ENCODE measurements at regions not wholly inside any gene's neighbourhood (a gene's known extent, or its start where the extent isn't known, plus 50 kb on each side); places are given as distances from the start of the nearest gene placed in this dataset.
"Not testable (repeated sequence)": the region's sequence is repeated elsewhere in the genome, so short reads cannot be mapped to it uniquely, and the experiment has no call there.

- TF ChIP-seq CTCF (IDR thresholded peaks at IDR 0.05; ENCODE audit: insufficient read depth, low read depth, low read length, missing control alignments), result no peak
- peak; percentile 76 for DNase-seq (ENCODE audit: low read depth)
- peak overlapping the region; percentile 40 for H3K4me3 ChIP-seq (ENCODE audit: low read depth, low read length)
These were observed 377.1 kb upstream of the RGS6 start for GRCh38 chr14:71554959-71555612.

- DNase-seq (ENCODE audit: low read depth), result peak; percentile 95
- H3K4me3 ChIP-seq (ENCODE audit: low read depth, low read length), result peak overlapping the region; percentile 23
- no peak for TF ChIP-seq CTCF (IDR thresholded peaks at IDR 0.05; ENCODE audit: insufficient read depth, low read depth, low read length, missing control alignments)
These were observed 376.3 kb upstream of the RGS6 start for GRCh38 chr14:71555654-71556559.

- DNase-seq (ENCODE audit: low read depth), result no peak
- no peak for TF ChIP-seq CTCF (IDR thresholded peaks at IDR 0.05; ENCODE audit: insufficient read depth, low read depth, low read length, missing control alignments)
- H3K4me3 ChIP-seq (ENCODE audit: low read depth, low read length), result no peak overlapping the region
These were observed 375.5 kb upstream of the RGS6 start for GRCh38 chr14:71556730-71557129.

- H3K4me3 ChIP-seq (ENCODE audit: low read depth, low read length), result no peak overlapping the region
- TF ChIP-seq CTCF (IDR thresholded peaks at IDR 0.05; ENCODE audit: insufficient read depth, low read depth, low read length, missing control alignments), result no peak
- no peak for DNase-seq (ENCODE audit: low read depth)
These were observed 374.9 kb upstream of the RGS6 start for GRCh38 chr14:71557351-71557750.

- not testable (repeated sequence) for H3K4me3 ChIP-seq (ENCODE audit: low read depth, low read length); DNase-seq (ENCODE audit: low read depth)
These were observed 373.3 kb upstream of the RGS6 start for GRCh38 chr14:71558943-71559342.

GRCh38 chr14:71560751-71561150 is 371.5 kb upstream of the RGS6 start:
- H3K4me3 ChIP-seq (ENCODE audit: low read depth, low read length), result no peak overlapping the region
- no peak for DNase-seq (ENCODE audit: low read depth)
- TF ChIP-seq CTCF (IDR thresholded peaks at IDR 0.05; ENCODE audit: insufficient read depth, low read depth, low read length, missing control alignments), result no peak

- peak overlapping the region; percentile 24 for H3K4me3 ChIP-seq (ENCODE audit: low read depth, low read length)
- DNase-seq (ENCODE audit: low read depth), result peak; percentile 63
- TF ChIP-seq CTCF (IDR thresholded peaks at IDR 0.05; ENCODE audit: insufficient read depth, low read depth, low read length, missing control alignments), result no peak
These were observed 368.6 kb upstream of the RGS6 start for GRCh38 chr14:71563492-71564153.
